Stimulated activated effector memory CD8-positive, alpha-beta T cell treated with anti-CD3 and anti-CD28 coated beads, Interleukin-12 subunit alpha, Interleukin-12 subunit beta, amount 100 ng/mL, for 72 hours (primary cell): ENCODE measurements at regions not wholly inside any gene's neighbourhood (a gene's known extent, or its start where the extent isn't known, plus 50 kb on each side); places are given as distances from the start of the nearest gene placed in this dataset.
"Not testable (repeated sequence)": the region's sequence is repeated elsewhere in the genome, so short reads cannot be mapped to it uniquely, and the experiment has no call there.

Experiments
- ATAC-seq: fragments of 150-1000 bp; cut with Tn5 transposase; 2 replicates; pipeline ENCODE4 v1.10.0; 2021
- DNase-seq, 2 donors: peaks; one replicate each; pipeline ENCODE4 v3.0.0; 2021 to 2022; ENCODE audit warnings: low spot score in 2 of 2
- H3K27ac Mint-ChIP-seq: one replicate; pipeline ENCODE4 v1.8.0; 2022; ENCODE audit warnings: mild to moderate bottlenecking, mixed read lengths
- H3K36me3 Mint-ChIP-seq: one replicate; pipeline ENCODE4 v1.8.0; 2022; ENCODE audit warnings: mild to moderate bottlenecking, mixed read lengths
- H3K4me1 Mint-ChIP-seq: one replicate; pipeline ENCODE4 v1.8.0; 2022; ENCODE audit warnings: mixed read lengths
- H3K4me3 Mint-ChIP-seq: one replicate; pipeline ENCODE4 v1.8.0; 2022; ENCODE audit warnings: mild to moderate bottlenecking, mixed read lengths
- H3K9me3 Mint-ChIP-seq: one replicate; pipeline ENCODE4 v1.8.0; 2022; ENCODE audit warnings: mixed read lengths

- H3K27ac Mint-ChIP-seq = no peak overlapping the region
Observed at GRCh38 chr16:16988963-16989362, 481.8 kb downstream of the XYLT1 start.

GRCh38 chr16:16989368-16989767, 481.4 kb downstream of the XYLT1 start:
- Mint-ChIP-seq H3K27ac (no peak overlapping the region), H3K36me3 (no peaks in the 10 kb centered on the region), H3K4me3 (no peak overlapping the region), H3K4me1 (peaks cover 28% of the 10 kb centered on the region), H3K9me3 (no peaks in the 10 kb centered on the region)
- ATAC-seq (no peak), DNase-seq (no peak)

More at GRCh38 chr16:16988963-16989362, 481.8 kb downstream of the XYLT1 start:
- ATAC-seq (no peak), DNase-seq (no peak)
- no peaks in the 10 kb centered on the region for H3K9me3 Mint-ChIP-seq
- no peak overlapping the region for H3K4me3 Mint-ChIP-seq
- peaks cover 30% of the 10 kb centered on the region for H3K4me1 Mint-ChIP-seq
- H3K36me3 Mint-ChIP-seq = no peaks in the 10 kb centered on the region

GRCh38 chr16:16991711-16992110, 479.0 kb downstream of the XYLT1 start:
- Mint-ChIP-seq H3K27ac (no peak overlapping the region), H3K4me3 (no peak overlapping the region), H3K4me1 (peaks cover 15% of the 10 kb centered on the region), H3K36me3 (no peaks in the 10 kb centered on the region), H3K9me3 (no peaks in the 10 kb centered on the region)
- ATAC-seq = no peak
- DNase-seq = no peak

- H3K9me3 Mint-ChIP-seq = no peaks in the 10 kb centered on the region
- H3K4me1 Mint-ChIP-seq = peaks cover 21% of the 10 kb centered on the region
- no peak for ATAC-seq
- H3K27ac Mint-ChIP-seq = peak overlapping the region; percentile 51
- H3K4me3 Mint-ChIP-seq = peak overlapping the region; percentile 25
- no peaks in the 10 kb centered on the region for H3K36me3 Mint-ChIP-seq
- no peak for DNase-seq
Observed at GRCh38 chr16:16992975-16993765, 477.6 kb downstream of the XYLT1 start.

- no peaks in the 10 kb centered on the region for H3K36me3 Mint-ChIP-seq
- no peak for ATAC-seq
- no peak overlapping the region for H3K4me3 Mint-ChIP-seq
- H3K4me1 Mint-ChIP-seq = peaks cover 21% of the 10 kb centered on the region
- no peak overlapping the region for H3K27ac Mint-ChIP-seq
- H3K9me3 Mint-ChIP-seq = no peaks in the 10 kb centered on the region
- DNase-seq = no peak
Observed at GRCh38 chr16:16994831-16995230, 475.9 kb downstream of the XYLT1 start.

GRCh38 chr16:16996827-16997226, 473.9 kb downstream of the XYLT1 start:
- Mint-ChIP-seq H3K36me3 (no peaks in the 10 kb centered on the region), H3K4me3 (no peak overlapping the region), H3K27ac (no peak overlapping the region), H3K4me1 (peaks cover 21% of the 10 kb centered on the region), H3K9me3 (no peaks in the 10 kb centered on the region)
- DNase-seq (no peak), ATAC-seq (no peak)

GRCh38 chr16:16997349-16997748, 473.4 kb downstream of the XYLT1 start:
- no peaks in the 10 kb centered on the region for H3K9me3 Mint-ChIP-seq
- no peak for ATAC-seq
- H3K36me3 Mint-ChIP-seq = no peaks in the 10 kb centered on the region
- no peak overlapping the region for H3K27ac Mint-ChIP-seq
- H3K4me1 Mint-ChIP-seq = peaks cover 21% of the 10 kb centered on the region
- H3K4me3 Mint-ChIP-seq = no peak overlapping the region
- no peak for DNase-seq

- H3K4me1 Mint-ChIP-seq = peaks cover 6% of the 10 kb centered on the region
- DNase-seq = no peak
- no peaks in the 10 kb centered on the region for H3K9me3 Mint-ChIP-seq
- H3K4me3 Mint-ChIP-seq = no peak overlapping the region
- no peak for ATAC-seq
- H3K36me3 Mint-ChIP-seq = no peaks in the 10 kb centered on the region
- no peak overlapping the region for H3K27ac Mint-ChIP-seq
Observed at GRCh38 chr16:17001471-17001870, 469.3 kb downstream of the XYLT1 start.

GRCh38 chr16:17002565-17002964, 468.2 kb downstream of the XYLT1 start:
- Mint-ChIP-seq H3K27ac (no peak overlapping the region), H3K9me3 (no peaks in the 10 kb centered on the region), H3K4me3 (no peak overlapping the region), H3K4me1 (peaks cover 3% of the 10 kb centered on the region), H3K36me3 (no peaks in the 10 kb centered on the region)
- ATAC-seq (no peak), DNase-seq (no peak)

- H3K9me3 Mint-ChIP-seq, ATAC-seq, H3K4me3 Mint-ChIP-seq, H3K36me3 Mint-ChIP-seq, H3K4me1 Mint-ChIP-seq, DNase-seq, H3K27ac Mint-ChIP-seq: not testable (repeated sequence)
Observed at GRCh38 chr16:17005963-17006362, 464.8 kb downstream of the XYLT1 start.

GRCh38 chr16:17011712-17012111, 459.0 kb downstream of the XYLT1 start:
- Mint-ChIP-seq H3K4me1 (peaks cover 18% of the 10 kb centered on the region), H3K36me3 (no peaks in the 10 kb centered on the region), H3K4me3 (no peak overlapping the region), H3K27ac (no peak overlapping the region), H3K9me3 (no peaks in the 10 kb centered on the region)
- DNase-seq = no peak
- no peak for ATAC-seq

GRCh38 chr16:17013038-17013437, 457.7 kb downstream of the XYLT1 start:
- no peak for ATAC-seq
- Mint-ChIP-seq H3K27ac (peak overlapping the region; percentile 91), H3K4me1 (peaks cover 18% of the 10 kb centered on the region), H3K4me3 (peak overlapping the region; percentile 71), H3K9me3 (no peaks in the 10 kb centered on the region), H3K36me3 (no peaks in the 10 kb centered on the region)
- no peak for DNase-seq

GRCh38 chr16:17014484-17015121, 456.2 kb downstream of the XYLT1 start:
- Mint-ChIP-seq H3K4me3 (peak overlapping the region; percentile 71), H3K27ac (no peak overlapping the region), H3K36me3 (no peaks in the 10 kb centered on the region), H3K9me3 (no peaks in the 10 kb centered on the region), H3K4me1 (peaks cover 18% of the 10 kb centered on the region)
- ATAC-seq (no peak), DNase-seq (no peak)

GRCh38 chr16:17015702-17016101, 455.1 kb downstream of the XYLT1 start:
- no peak overlapping the region for H3K27ac Mint-ChIP-seq
- H3K36me3 Mint-ChIP-seq = no peaks in the 10 kb centered on the region
- H3K9me3 Mint-ChIP-seq = no peaks in the 10 kb centered on the region
- peaks cover 18% of the 10 kb centered on the region for H3K4me1 Mint-ChIP-seq
- ATAC-seq (no peak), DNase-seq (no peak)
- no peak overlapping the region for H3K4me3 Mint-ChIP-seq

- DNase-seq (no peak), ATAC-seq (no peak)
- Mint-ChIP-seq H3K4me1 (peaks cover 10% of the 10 kb centered on the region), H3K9me3 (no peaks in the 10 kb centered on the region), H3K4me3 (no peak overlapping the region), H3K36me3 (no peaks in the 10 kb centered on the region), H3K27ac (no peak overlapping the region)
Observed at GRCh38 chr16:17017442-17017841, 453.3 kb downstream of the XYLT1 start.

- Mint-ChIP-seq H3K4me3 (no peak overlapping the region), H3K9me3 (no peaks in the 10 kb centered on the region), H3K27ac (no peak overlapping the region), H3K36me3 (no peaks in the 10 kb centered on the region), H3K4me1 (peaks cover 5% of the 10 kb centered on the region)
- DNase-seq (no peak), ATAC-seq (no peak)
Observed at GRCh38 chr16:17018585-17018939, 452.2 kb downstream of the XYLT1 start.
